Liver (tissue), 8 donors: ENCODE measurements at regions not wholly inside any gene's neighbourhood (a gene's known extent, or its start where the extent isn't known, plus 50 kb on each side); places are given as distances from the start of the nearest gene placed in this dataset.

ENCODE experiments used
- DNase-seq: peaks from one replicate; pipeline ENCODE4 v3.0.0-alpha.2; 2017; ENCODE audit warnings: low spot score
- H3K27ac ChIP-seq, 2 donors: one replicate each; pipeline ENCODE4 v1.7.0; 2013; ENCODE audit warnings: inconsistent platforms in 2 of 2, low read length in 2 of 2, control low read depth in 1 of 2, low read depth in 1 of 2, mild to moderate bottlenecking in 1 of 2
- H3K27me3 ChIP-seq, 4 donors: one replicate each; pipeline versions ENCODE4 v1.6.1 to v1.7.0; 2013; ENCODE audit warnings: low read length in 3 of 4, inconsistent platforms in 1 of 4, mild to moderate bottlenecking in 1 of 4, moderate library complexity in 1 of 4; ENCODE audit not compliant: control insufficient read depth in 4 of 4, insufficient read depth in 4 of 4
- H3K36me3 ChIP-seq, 4 donors: one replicate each; pipeline versions ENCODE4 v1.6.1 to v1.7.0; 2013; ENCODE audit warnings: low read length in 3 of 4, mild to moderate bottlenecking in 3 of 4, low read depth in 1 of 4, moderate library complexity in 1 of 4; ENCODE audit not compliant: control insufficient read depth in 4 of 4, insufficient read depth in 3 of 4
- H3K4me1 ChIP-seq, 4 donors: one replicate each; pipeline versions ENCODE4 v1.6.1 to v1.7.0; 2013; ENCODE audit warnings: low read length in 3 of 4, mild to moderate bottlenecking in 3 of 4, moderate library complexity in 1 of 4; ENCODE audit not compliant: control insufficient read depth in 4 of 4, insufficient read depth in 4 of 4
- H3K4me3 ChIP-seq, 3 donors: one replicate each; pipeline versions ENCODE4 v1.6.1 to v1.7.0; 2013; ENCODE audit warnings: low read length in 3 of 3, control low read depth in 1 of 3, low read depth in 1 of 3, mild to moderate bottlenecking in 1 of 3
- H3K9ac ChIP-seq, 2 donors: one replicate each; pipeline ENCODE4 v1.7.0; 2013; ENCODE audit warnings: low read length in 2 of 2, mild to moderate bottlenecking in 2 of 2, moderate library complexity in 2 of 2, control low read depth in 1 of 2, low read depth in 1 of 2
- H3K9me3 ChIP-seq, 4 donors: one replicate each; pipeline versions ENCODE4 v1.6.1 to v1.7.0; 2013; ENCODE audit warnings: low read length in 3 of 4; ENCODE audit not compliant: control insufficient read depth in 4 of 4
- ATF3 ChIP-seq: IDR thresholded peaks from 2 replicates; pipeline ENCODE4 v1.6.1; 2016; ENCODE audit warnings: antibody characterized with exemption
- EGR1 ChIP-seq, 2 donors: IDR thresholded peaks; 2 replicates each; pipeline ENCODE4 v1.6.1; 2016 to 2018; ENCODE audit warnings: antibody characterized with exemption in 2 of 2, low read depth in 2 of 2
- FOXA1 ChIP-seq: IDR thresholded peaks from 2 replicates; pipeline ENCODE4 v1.6.1; 2016; ENCODE audit warnings: antibody characterized with exemption
- FOXA2 ChIP-seq: IDR thresholded peaks from 2 replicates; pipeline ENCODE4 v1.6.1; 2016; ENCODE audit warnings: antibody characterized with exemption
- GABPA ChIP-seq, 2 donors: IDR thresholded peaks in 1 of 2; conservative IDR thresholded peaks in 1 of 2; 2 replicates each; pipeline ENCODE4 v1.6.1; 2016; ENCODE audit warnings: antibody characterized with exemption in 2 of 2, mild to moderate bottlenecking in 1 of 2, moderate library complexity in 1 of 2
- HNF4A ChIP-seq, 2 donors: conservative IDR thresholded peaks; 2 replicates each; pipeline ENCODE4 v1.6.1; 2016; ENCODE audit warnings: antibody characterized with exemption in 2 of 2, mild to moderate bottlenecking in 2 of 2
- JUND ChIP-seq, 2 donors: IDR thresholded peaks; 2 replicates each; pipeline ENCODE4 v1.6.1; 2016; ENCODE audit warnings: antibody characterized with exemption in 2 of 2
- RAD21 ChIP-seq, 2 donors: IDR thresholded peaks; 2 replicates each; pipeline ENCODE4 v1.6.1; 2016; ENCODE audit warnings: antibody characterized with exemption in 2 of 2, mild to moderate bottlenecking in 2 of 2
- RXRA ChIP-seq, 2 donors: IDR thresholded peaks; 2 replicates each; pipeline ENCODE4 v1.6.1; 2017 to 2018; ENCODE audit warnings: antibody characterized with exemption in 2 of 2, mild to moderate bottlenecking in 1 of 2
- SP1 ChIP-seq: IDR thresholded peaks from 2 replicates; pipeline ENCODE4 v1.6.1; 2018; ENCODE audit warnings: antibody characterized with exemption, mild to moderate bottlenecking
- TAF1 ChIP-seq: conservative IDR thresholded peaks from 2 replicates; pipeline ENCODE4 v1.6.1; 2016; ENCODE audit warnings: antibody characterized with exemption, mild to moderate bottlenecking
- YY1 ChIP-seq: IDR thresholded peaks from 2 replicates; pipeline ENCODE4 v1.6.1; 2016; ENCODE audit warnings: antibody characterized with exemption, mild to moderate bottlenecking
- WGBS: extraction: QIAGEN DNeasy Blood & Tissue Kit; methylation state at CpG from one replicate; pipeline ENCODE4 v1.1.7; 2013; 5-methylcytosine and 5-hydroxymethylcytosine counted together
- TF ChIP-seq, protein P1 (sequence below): fragments of 150-350 bp; IDR thresholded peaks from 2 replicates; pipeline ENCODE4 v1.5.1; 2017; ENCODE audit warnings: improper control_type of control experiment, low read depth, low read length; ENCODE audit not compliant: missing input control
- TF ChIP-seq, protein P2 (sequence below): IDR thresholded peaks from 2 replicates; pipeline ENCODE4 v1.6.1; 2016; ENCODE audit warnings: antibody characterized with exemption, mild to moderate bottlenecking
- TF ChIP-seq, protein P3 (sequence below): IDR thresholded peaks from 2 replicates; pipeline ENCODE4 v1.6.1; 2016; ENCODE audit warnings: antibody characterized with exemption
- TF ChIP-seq, protein P4 (sequence below): IDR thresholded peaks from 2 replicates; pipeline ENCODE4 v1.6.1; 2016; ENCODE audit warnings: antibody characterized with exemption
- donor health status: healthy.
- donor health status: healthy.
- donor health status: healthy.
- donor health status: healthy.
- donor health status: healthy.

GRCh38 chr12:107288414-107289127 lies 195.2 kb upstream of the CRY1 start:
- DNase-seq, result no peak
- H3K36me3 ChIP-seq, result no peaks in the 10 kb centered on the region
- 85% methylated on average over 15 of the region's 15 CpGs for WGBS
- peaks cover 0 to 4% (median 0%) of the 10 kb centered on the region in 4 donors for H3K27me3 ChIP-seq
- TF ChIP-seq TAF1 (no peak), FOXA2 (no peak), RXRA (IDR thresholded peaks at IDR 0.05) (no peak), FOXA1 (no peak), RAD21 (IDR thresholded peaks at IDR 0.05) (no peak), JUND (IDR thresholded peaks at IDR 0.05) (no peak), SP1 (no peak), GABPA (IDR thresholded peaks at IDR 0.05 in 1 of 2, conservative IDR thresholded peaks at IDR 0.05 in 1 of 2) (no peak), EGR1 (IDR thresholded peaks at IDR 0.05; ENCODE audit: low read depth in 2 of 2) (no peak), ATF3 (no peak)
- TF ChIP-seq, protein P1, sequence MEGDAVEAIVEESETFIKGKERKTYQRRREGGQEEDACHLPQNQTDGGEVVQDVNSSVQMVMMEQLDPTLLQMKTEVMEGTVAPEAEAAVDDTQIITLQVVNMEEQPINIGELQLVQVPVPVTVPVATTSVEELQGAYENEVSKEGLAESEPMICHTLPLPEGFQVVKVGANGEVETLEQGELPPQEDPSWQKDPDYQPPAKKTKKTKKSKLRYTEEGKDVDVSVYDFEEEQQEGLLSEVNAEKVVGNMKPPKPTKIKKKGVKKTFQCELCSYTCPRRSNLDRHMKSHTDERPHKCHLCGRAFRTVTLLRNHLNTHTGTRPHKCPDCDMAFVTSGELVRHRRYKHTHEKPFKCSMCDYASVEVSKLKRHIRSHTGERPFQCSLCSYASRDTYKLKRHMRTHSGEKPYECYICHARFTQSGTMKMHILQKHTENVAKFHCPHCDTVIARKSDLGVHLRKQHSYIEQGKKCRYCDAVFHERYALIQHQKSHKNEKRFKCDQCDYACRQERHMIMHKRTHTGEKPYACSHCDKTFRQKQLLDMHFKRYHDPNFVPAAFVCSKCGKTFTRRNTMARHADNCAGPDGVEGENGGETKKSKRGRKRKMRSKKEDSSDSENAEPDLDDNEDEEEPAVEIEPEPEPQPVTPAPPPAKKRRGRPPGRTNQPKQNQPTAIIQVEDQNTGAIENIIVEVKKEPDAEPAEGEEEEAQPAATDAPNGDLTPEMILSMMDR, result no peak
- TF ChIP-seq, protein P2, sequence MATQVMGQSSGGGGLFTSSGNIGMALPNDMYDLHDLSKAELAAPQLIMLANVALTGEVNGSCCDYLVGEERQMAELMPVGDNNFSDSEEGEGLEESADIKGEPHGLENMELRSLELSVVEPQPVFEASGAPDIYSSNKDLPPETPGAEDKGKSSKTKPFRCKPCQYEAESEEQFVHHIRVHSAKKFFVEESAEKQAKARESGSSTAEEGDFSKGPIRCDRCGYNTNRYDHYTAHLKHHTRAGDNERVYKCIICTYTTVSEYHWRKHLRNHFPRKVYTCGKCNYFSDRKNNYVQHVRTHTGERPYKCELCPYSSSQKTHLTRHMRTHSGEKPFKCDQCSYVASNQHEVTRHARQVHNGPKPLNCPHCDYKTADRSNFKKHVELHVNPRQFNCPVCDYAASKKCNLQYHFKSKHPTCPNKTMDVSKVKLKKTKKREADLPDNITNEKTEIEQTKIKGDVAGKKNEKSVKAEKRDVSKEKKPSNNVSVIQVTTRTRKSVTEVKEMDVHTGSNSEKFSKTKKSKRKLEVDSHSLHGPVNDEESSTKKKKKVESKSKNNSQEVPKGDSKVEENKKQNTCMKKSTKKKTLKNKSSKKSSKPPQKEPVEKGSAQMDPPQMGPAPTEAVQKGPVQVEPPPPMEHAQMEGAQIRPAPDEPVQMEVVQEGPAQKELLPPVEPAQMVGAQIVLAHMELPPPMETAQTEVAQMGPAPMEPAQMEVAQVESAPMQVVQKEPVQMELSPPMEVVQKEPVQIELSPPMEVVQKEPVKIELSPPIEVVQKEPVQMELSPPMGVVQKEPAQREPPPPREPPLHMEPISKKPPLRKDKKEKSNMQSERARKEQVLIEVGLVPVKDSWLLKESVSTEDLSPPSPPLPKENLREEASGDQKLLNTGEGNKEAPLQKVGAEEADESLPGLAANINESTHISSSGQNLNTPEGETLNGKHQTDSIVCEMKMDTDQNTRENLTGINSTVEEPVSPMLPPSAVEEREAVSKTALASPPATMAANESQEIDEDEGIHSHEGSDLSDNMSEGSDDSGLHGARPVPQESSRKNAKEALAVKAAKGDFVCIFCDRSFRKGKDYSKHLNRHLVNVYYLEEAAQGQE, result no peak
- TF ChIP-seq, protein P3, sequence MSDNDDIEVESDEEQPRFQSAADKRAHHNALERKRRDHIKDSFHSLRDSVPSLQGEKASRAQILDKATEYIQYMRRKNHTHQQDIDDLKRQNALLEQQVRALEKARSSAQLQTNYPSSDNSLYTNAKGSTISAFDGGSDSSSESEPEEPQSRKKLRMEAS, result no peak
- TF ChIP-seq, protein P4, sequence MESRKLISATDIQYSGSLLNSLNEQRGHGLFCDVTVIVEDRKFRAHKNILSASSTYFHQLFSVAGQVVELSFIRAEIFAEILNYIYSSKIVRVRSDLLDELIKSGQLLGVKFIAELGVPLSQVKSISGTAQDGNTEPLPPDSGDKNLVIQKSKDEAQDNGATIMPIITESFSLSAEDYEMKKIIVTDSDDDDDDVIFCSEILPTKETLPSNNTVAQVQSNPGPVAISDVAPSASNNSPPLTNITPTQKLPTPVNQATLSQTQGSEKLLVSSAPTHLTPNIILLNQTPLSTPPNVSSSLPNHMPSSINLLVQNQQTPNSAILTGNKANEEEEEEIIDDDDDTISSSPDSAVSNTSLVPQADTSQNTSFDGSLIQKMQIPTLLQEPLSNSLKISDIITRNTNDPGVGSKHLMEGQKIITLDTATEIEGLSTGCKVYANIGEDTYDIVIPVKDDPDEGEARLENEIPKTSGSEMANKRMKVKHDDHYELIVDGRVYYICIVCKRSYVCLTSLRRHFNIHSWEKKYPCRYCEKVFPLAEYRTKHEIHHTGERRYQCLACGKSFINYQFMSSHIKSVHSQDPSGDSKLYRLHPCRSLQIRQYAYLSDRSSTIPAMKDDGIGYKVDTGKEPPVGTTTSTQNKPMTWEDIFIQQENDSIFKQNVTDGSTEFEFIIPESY, result no peak
- no peak overlapping the region for H3K9ac ChIP-seq
- H3K9me3 ChIP-seq, result peaks cover 0 to 3% (median 0%) of the 10 kb centered on the region in 4 donors
- no peak overlapping the region for H3K4me3 ChIP-seq
- H3K27ac ChIP-seq, result no peak overlapping the region
- H3K4me1 ChIP-seq, result no peaks in the 10 kb centered on the region

DNA sequence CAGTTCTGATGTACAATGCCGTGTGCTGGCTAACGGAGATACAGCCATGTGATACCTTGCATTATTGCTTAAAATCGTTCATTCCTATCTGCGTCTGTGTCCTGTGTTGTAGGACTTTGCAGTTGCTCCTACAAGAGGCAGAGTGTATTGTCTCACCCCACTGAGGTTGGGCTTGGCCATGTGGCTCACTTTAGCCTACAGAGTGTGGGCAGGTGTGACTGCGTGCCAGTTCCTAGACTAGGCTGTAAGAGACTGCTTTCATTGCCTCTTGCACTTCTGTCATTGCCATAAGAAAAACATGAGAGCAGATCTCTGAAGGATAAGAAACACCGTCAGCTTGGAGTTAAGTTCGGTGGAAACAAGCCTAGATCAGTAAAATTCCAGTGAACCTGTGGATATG lies 197.7 kb upstream of the CRY1 start:
- no peak overlapping the region for H3K27ac ChIP-seq
- no peak overlapping the region for H3K4me3 ChIP-seq
- WGBS, result 87% methylated on average over 7 of the region's 7 CpGs
- no peak overlapping the region for H3K9ac ChIP-seq
- H3K4me1 ChIP-seq, result no peaks in the 10 kb centered on the region
- H3K27me3 ChIP-seq, result peaks cover 0 to 4% (median 0%) of the 10 kb centered on the region in 4 donors
- no peak for DNase-seq
- H3K36me3 ChIP-seq, result no peaks in the 10 kb centered on the region
- H3K9me3 ChIP-seq, result no peaks in the 10 kb centered on the region
- TF ChIP-seq, protein P2, result no peak
- TF ChIP-seq, protein P1, result no peak
- TF ChIP-seq ATF3 (no peak), HNF4A (conservative IDR thresholded peaks at IDR 0.05) (no peak), SP1 (no peak), YY1 (no peak), FOXA2 (no peak), JUND (IDR thresholded peaks at IDR 0.05) (no peak), RAD21 (IDR thresholded peaks at IDR 0.05) (no peak), RXRA (IDR thresholded peaks at IDR 0.05) (no peak)
